Medulla oblongata (tissue), 1 donor: ENCODE measurements at regions not wholly inside any gene's neighbourhood (a gene's known extent, or its start where the extent isn't known, plus 50 kb on each side); places are given as distances from the start of the nearest gene placed in this dataset.
"Not testable (repeated sequence)": the region's sequence is repeated elsewhere in the genome, so short reads cannot be mapped to it uniquely, and the experiment has no call there.

ENCODE experiments used
- DNase-seq: peaks from one replicate; pipeline ENCODE4 v3.0.0-alpha.2; 2015; ENCODE audit errors: extremely low spot score

- DNase-seq, result no peak
These were observed 253.3 kb upstream of the KIAA1217 start for GRCh38 chr10:23955456-23956225.

GRCh38 chr10:23965123-23965522 lies 243.8 kb upstream of the KIAA1217 start:
- no peak for DNase-seq

- no peak for DNase-seq
These were observed 243.1 kb upstream of the KIAA1217 start for GRCh38 chr10:23965880-23966279.

- no peak for DNase-seq
These were observed 242.4 kb upstream of the KIAA1217 start for GRCh38 chr10:23966504-23967051.

GRCh38 chr10:23968301-23968700 lies 240.6 kb upstream of the KIAA1217 start:
- DNase-seq, result no peak

- no peak for DNase-seq
These were observed 234.1 kb upstream of the KIAA1217 start for GRCh38 chr10:23974746-23975272.

- no peak for DNase-seq
These were observed 233.5 kb upstream of the KIAA1217 start for GRCh38 chr10:23975431-23975830.

- no peak for DNase-seq
These were observed 232.7 kb upstream of the KIAA1217 start for GRCh38 chr10:23976275-23976674.

- DNase-seq, result no peak
These were observed 230.6 kb upstream of the KIAA1217 start for GRCh38 chr10:23978317-23978716.

- no peak for DNase-seq
These were observed 228.8 kb upstream of the KIAA1217 start for GRCh38 chr10:23980094-23980493.

- no peak for DNase-seq
These were observed 227.2 kb upstream of the KIAA1217 start for GRCh38 chr10:23981520-23982309.

GRCh38 chr10:23984405-23984804 lies 224.5 kb upstream of the KIAA1217 start:
- not testable (repeated sequence) for DNase-seq

GRCh38 chr10:23988006-23988405 lies 220.9 kb upstream of the KIAA1217 start:
- DNase-seq, result no peak

- DNase-seq, result peak; percentile 77
These were observed 214.4 kb upstream of the KIAA1217 start for GRCh38 chr10:23994459-23995046.

- no peak for DNase-seq
These were observed 209.5 kb upstream of the KIAA1217 start for GRCh38 chr10:23999445-23999844.

GRCh38 chr10:24000271-24000813 lies 208.6 kb upstream of the KIAA1217 start:
- no peak for DNase-seq

- DNase-seq, result no peak
These were observed 202.2 kb upstream of the KIAA1217 start for GRCh38 chr10:24006741-24007140.

GRCh38 chr10:24007359-24007758 lies 201.6 kb upstream of the KIAA1217 start:
- no peak for DNase-seq

- DNase-seq, result no peak
These were observed 200.5 kb upstream of the KIAA1217 start for GRCh38 chr10:24008164-24009091.

- no peak for DNase-seq
These were observed 199.8 kb upstream of the KIAA1217 start for GRCh38 chr10:24009115-24009514.

- no peak for DNase-seq
These were observed 199.2 kb upstream of the KIAA1217 start for GRCh38 chr10:24009736-24010135.
